PC-3 (cell line): ENCODE measurements at regions not wholly inside any gene's neighbourhood (a gene's known extent, or its start where the extent isn't known, plus 50 kb on each side); places are given as distances from the start of the nearest gene placed in this dataset.

Source experiments
- EZH2 ChIP-seq: fragments of 300-600 bp; sonication (generic); IDR thresholded peaks from one replicate; pipeline ENCODE4 v1.6.1; 2017; ENCODE audit warnings: antibody characterized with exemption, mild to moderate bottlenecking, low read length; ENCODE audit not compliant: unreplicated experiment
- TF ChIP-seq, protein P1 (sequence below): fragments of 300-600 bp; sonication (generic); conservative IDR thresholded peaks from 2 replicates; pipeline ENCODE4 v1.5.1; 2017; ENCODE audit warnings: antibody characterized with exemption, low read depth, mild to moderate bottlenecking, low read length

DNA sequence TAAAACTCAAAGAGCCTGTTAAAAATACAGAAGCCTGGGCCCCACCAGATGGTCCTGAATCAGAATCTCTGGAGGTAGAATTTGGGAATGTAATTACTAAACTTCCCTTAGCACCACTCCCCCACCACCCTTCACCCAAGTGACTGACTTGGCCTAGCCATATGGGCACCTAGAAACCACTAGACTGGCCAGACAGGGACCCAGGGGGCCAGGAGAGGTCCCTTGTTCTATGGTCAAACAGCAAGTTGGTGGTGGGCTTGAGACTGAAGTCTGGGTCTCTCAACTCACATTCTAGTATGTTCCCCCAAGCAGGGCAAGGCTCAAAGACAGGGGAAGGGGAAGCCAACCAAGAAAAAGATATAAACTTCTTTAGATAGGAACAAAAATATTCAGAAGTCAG lies 301.5 kb upstream of the TLE3 start:
- TF ChIP-seq, protein P1, sequence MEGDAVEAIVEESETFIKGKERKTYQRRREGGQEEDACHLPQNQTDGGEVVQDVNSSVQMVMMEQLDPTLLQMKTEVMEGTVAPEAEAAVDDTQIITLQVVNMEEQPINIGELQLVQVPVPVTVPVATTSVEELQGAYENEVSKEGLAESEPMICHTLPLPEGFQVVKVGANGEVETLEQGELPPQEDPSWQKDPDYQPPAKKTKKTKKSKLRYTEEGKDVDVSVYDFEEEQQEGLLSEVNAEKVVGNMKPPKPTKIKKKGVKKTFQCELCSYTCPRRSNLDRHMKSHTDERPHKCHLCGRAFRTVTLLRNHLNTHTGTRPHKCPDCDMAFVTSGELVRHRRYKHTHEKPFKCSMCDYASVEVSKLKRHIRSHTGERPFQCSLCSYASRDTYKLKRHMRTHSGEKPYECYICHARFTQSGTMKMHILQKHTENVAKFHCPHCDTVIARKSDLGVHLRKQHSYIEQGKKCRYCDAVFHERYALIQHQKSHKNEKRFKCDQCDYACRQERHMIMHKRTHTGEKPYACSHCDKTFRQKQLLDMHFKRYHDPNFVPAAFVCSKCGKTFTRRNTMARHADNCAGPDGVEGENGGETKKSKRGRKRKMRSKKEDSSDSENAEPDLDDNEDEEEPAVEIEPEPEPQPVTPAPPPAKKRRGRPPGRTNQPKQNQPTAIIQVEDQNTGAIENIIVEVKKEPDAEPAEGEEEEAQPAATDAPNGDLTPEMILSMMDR = no peak
- TF ChIP-seq EZH2 = no peak
